ENCODE measurements at regions not wholly inside any gene's neighbourhood (a gene's known extent, or its start where the extent isn't known, plus 50 kb on each side); places are given as distances from the start of the nearest gene placed in this dataset.

GRCh38 chr7:69095649-69096048 is 502.6 kb upstream of the AUTS2 start:
- no peak for TF ChIP-seq EZH2 (IDR thresholded peaks at IDR 0.05)
- TF ChIP-seq POLR2AphosphoS5 (IDR thresholded peaks at IDR 0.05; ENCODE audit: borderline replicate concordance, low read depth, low read length), result no peak
- TF ChIP-seq FOXP2 (optimal IDR thresholded peaks at IDR 0.05; ENCODE audit: control extremely low read depth, extremely low read length, insufficient read depth), result no peak
